ENCODE measurements at regions not wholly inside any gene's neighbourhood (a gene's known extent, or its start where the extent isn't known, plus 50 kb on each side); places are given as distances from the start of the nearest gene placed in this dataset.

DNA sequence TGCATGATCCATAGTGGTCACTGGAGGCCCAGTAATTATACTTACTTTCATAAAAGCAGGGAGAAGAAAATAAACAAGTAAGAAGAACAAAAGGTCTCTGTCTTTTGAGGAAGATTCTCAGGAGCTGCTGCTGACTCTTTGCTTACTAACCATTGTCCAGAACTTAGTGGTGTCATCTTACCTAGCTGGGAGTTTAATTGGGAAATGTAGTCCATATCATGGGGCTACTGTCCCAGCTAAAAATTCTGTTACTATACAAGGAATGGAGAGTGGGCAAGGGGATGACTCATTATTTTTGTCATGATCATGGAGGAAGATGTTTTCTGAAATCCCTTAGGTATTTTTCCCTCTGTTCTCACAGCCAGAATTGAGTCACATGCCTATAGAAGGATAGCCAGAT lies 639.3 kb downstream of the MTRR start:
- Mint-ChIP-seq H3K4me3 (no peak overlapping the region), H3K4me1 (no peaks in the 10 kb centered on the region), H3K27me3 (no peaks in the 10 kb centered on the region), H3K27ac (no peak overlapping the region), H3K9me3 (peaks cover 5 to 7% of the 10 kb centered on the region in 2 donors)
- no peak for DNase-seq
- no peak for ATAC-seq

DNA sequence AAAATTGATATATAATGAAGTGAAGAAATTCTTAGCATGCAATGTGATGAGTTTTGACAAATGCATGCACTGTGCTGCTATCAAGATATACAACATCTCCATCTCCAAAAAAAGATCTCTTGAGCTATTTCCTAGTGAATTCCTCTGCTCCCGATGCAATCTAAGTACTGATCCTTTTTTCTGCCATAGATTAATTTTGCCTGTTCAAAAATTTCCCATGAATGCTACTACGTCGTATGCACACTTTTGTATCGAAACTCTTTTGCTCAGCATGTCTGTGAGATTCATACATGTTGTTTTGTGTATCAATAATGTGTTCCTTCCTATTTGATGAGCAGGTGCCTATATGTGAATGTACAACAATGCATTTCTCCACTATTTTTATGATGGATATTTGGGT lies 647.4 kb downstream of the MTRR start:
- Mint-ChIP-seq H3K27me3 (no peaks in the 10 kb centered on the region), H3K4me3 (no peak overlapping the region), H3K9me3 (peaks cover 5 to 12% of the 10 kb centered on the region in 2 donors), H3K27ac (no peak overlapping the region), H3K4me1 (no peaks in the 10 kb centered on the region)
- DNase-seq = no peak
- no peak for ATAC-seq

- no peaks in the 10 kb centered on the region for H3K27me3 Mint-ChIP-seq
- H3K9me3 Mint-ChIP-seq = peaks cover 0 to 6% of the 10 kb centered on the region in 2 donors
- DNase-seq (no peak), ATAC-seq (no peak)
- no peak overlapping the region for H3K4me3 Mint-ChIP-seq
- H3K4me1 Mint-ChIP-seq = no peaks in the 10 kb centered on the region
- H3K27ac Mint-ChIP-seq = peak overlapping the region in 1 of 2 donors; percentile 76
These were observed 648.5 kb downstream of the MTRR start for GRCh38 chr5:8517456-8517855.

GRCh38 chr5:8520917-8521316 lies 652.0 kb downstream of the MTRR start:
- H3K27me3 Mint-ChIP-seq = no peaks in the 10 kb centered on the region
- DNase-seq (no peak), ATAC-seq (no peak)
- H3K4me1 Mint-ChIP-seq = no peaks in the 10 kb centered on the region
- H3K27ac Mint-ChIP-seq = no peak overlapping the region
- H3K4me3 Mint-ChIP-seq = no peak overlapping the region
- H3K9me3 Mint-ChIP-seq = no peaks in the 10 kb centered on the region

- Mint-ChIP-seq H3K9me3 (no peaks in the 10 kb centered on the region), H3K4me1 (no peaks in the 10 kb centered on the region), H3K27me3 (no peaks in the 10 kb centered on the region), H3K27ac (no peak overlapping the region), H3K4me3 (no peak overlapping the region)
- ATAC-seq (no peak), DNase-seq (no peak)
These were observed 653.0 kb downstream of the MTRR start for GRCh38 chr5:8521991-8522390.

DNA sequence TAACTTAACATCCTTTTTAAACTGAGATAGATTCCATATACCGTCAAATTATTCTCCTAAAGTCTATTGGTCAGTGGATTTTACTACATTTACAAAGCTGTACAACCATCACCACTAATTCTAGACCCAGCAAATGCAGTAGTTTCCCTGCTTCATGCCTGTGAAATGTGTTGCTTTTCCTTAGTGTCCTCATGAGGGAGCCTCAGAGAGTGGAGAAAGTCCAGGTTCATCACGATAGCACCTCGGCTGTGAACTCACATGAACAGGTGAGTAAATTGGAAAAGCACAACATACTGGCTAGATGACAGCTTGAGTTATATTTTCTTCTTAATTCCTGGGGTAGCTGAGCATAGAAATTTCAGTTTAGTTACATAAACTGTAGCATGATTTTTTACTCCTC lies 653.7 kb downstream of the MTRR start:
- Mint-ChIP-seq H3K27me3 (no peaks in the 10 kb centered on the region), H3K9me3 (no peaks in the 10 kb centered on the region), H3K4me1 (no peaks in the 10 kb centered on the region), H3K4me3 (no peak overlapping the region), H3K27ac (no peak overlapping the region)
- no peak for ATAC-seq
- no peak for DNase-seq

GRCh38 chr5:8523501-8523900 lies 654.6 kb downstream of the MTRR start:
- H3K9me3 Mint-ChIP-seq = no peaks in the 10 kb centered on the region
- no peak for ATAC-seq
- H3K4me1 Mint-ChIP-seq = no peaks in the 10 kb centered on the region

GRCh38 chr5:8525819-8526218 lies 656.9 kb downstream of the MTRR start:
- Mint-ChIP-seq H3K27me3 (no peaks in the 10 kb centered on the region), H3K4me3 (no peak overlapping the region), H3K27ac (no peak overlapping the region), H3K9me3 (no peaks in the 10 kb centered on the region), H3K4me1 (no peaks in the 10 kb centered on the region)
- no peak for DNase-seq
- ATAC-seq = no peak

More at GRCh38 chr5:8523501-8523900, 654.6 kb downstream of the MTRR start:
- no peak overlapping the region for H3K27ac Mint-ChIP-seq
- H3K4me3 Mint-ChIP-seq = no peak overlapping the region
- no peak for DNase-seq
- no peaks in the 10 kb centered on the region for H3K27me3 Mint-ChIP-seq

DNA sequence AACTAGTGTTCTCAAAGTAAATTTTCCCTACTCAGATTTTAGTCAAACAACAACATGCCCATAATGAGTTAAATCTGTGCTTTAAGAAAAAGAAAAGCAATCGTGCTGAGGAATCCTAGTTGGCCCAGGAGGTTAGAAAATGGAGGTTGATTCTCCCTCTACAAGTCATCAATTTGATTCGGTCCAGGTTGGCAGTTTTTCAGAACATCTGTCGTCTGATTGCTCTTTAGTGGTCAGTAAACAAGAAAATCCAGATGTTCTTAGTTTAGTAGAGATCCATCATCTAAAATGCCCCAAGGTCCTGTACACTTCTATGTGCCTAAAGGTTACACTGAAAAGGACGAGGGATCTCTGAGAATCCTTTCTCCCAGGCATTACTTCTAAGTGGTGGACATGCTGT lies 659.2 kb downstream of the MTRR start:
- Mint-ChIP-seq H3K27me3 (no peaks in the 10 kb centered on the region), H3K9me3 (no peaks in the 10 kb centered on the region), H3K27ac (no peak overlapping the region), H3K4me3 (no peak overlapping the region), H3K4me1 (no peaks in the 10 kb centered on the region)
- ATAC-seq = no peak
- DNase-seq = no peak

DNA sequence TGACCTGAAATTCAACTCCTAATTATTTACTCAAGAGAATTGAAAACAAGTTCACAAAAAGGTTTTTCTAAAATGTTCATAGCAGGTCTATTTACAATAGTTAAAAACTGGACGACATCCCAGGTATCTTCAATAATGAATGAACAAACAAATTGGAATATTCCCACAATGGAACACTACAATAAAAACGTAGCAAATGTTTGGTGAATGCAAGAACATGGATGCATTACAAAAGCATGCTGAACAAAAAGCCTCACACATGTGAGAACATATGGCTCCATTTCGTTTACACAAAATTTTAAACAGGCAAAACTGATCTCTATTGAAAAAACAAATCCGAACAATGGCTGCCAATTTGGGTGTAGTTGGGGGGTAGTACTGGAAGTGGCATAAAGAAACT lies 669.9 kb downstream of the MTRR start:
- ATAC-seq (no peak), DNase-seq (no peak)
- Mint-ChIP-seq H3K27ac (no peak overlapping the region), H3K4me1 (no peaks in the 10 kb centered on the region), H3K4me3 (no peak overlapping the region), H3K9me3 (peaks cover 0 to 7% of the 10 kb centered on the region in 2 donors), H3K27me3 (no peaks in the 10 kb centered on the region)

- Mint-ChIP-seq H3K4me1 (no peaks in the 10 kb centered on the region), H3K27me3 (no peaks in the 10 kb centered on the region), H3K27ac (no peak overlapping the region), H3K9me3 (peaks cover 0 to 8% of the 10 kb centered on the region in 2 donors), H3K4me3 (no peak overlapping the region)
- DNase-seq (no peak), ATAC-seq (no peak)
These were observed 671.4 kb downstream of the MTRR start for GRCh38 chr5:8540317-8540716.

DNA sequence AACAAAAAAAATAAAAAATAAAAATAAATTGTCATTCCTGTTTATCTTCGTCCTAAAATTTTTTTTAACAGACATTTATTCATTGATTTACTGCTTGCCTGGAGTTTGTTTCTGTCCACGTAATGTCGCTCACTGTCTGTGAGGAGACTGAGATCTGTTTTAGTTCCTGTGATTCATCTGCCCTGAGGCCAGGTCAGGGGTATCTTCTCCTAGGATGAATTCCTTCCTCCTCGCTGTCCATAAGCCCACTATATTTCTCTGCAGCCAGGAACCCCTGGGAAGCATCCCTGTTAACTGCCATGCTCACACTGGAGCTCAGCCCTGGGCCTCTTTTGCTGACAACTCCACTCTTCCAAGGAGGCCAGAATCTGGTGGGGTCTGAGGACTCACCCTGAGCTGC lies 682.0 kb downstream of the MTRR start:
- H3K4me1 Mint-ChIP-seq = no peaks in the 10 kb centered on the region
- H3K27me3 Mint-ChIP-seq = no peaks in the 10 kb centered on the region
- DNase-seq (no peak), ATAC-seq (no peak)
- H3K4me3 Mint-ChIP-seq = no peak overlapping the region
- no peak overlapping the region for H3K27ac Mint-ChIP-seq
- H3K9me3 Mint-ChIP-seq = peaks cover 0 to 24% of the 10 kb centered on the region in 2 donors

GRCh38 chr5:8553364-8553763 lies 684.4 kb downstream of the MTRR start:
- Mint-ChIP-seq H3K27ac (no peak overlapping the region), H3K27me3 (no peaks in the 10 kb centered on the region), H3K9me3 (peaks cover 0 to 16% of the 10 kb centered on the region in 2 donors), H3K4me3 (no peak overlapping the region), H3K4me1 (no peaks in the 10 kb centered on the region)
- no peak for DNase-seq
- ATAC-seq = no peak

- Mint-ChIP-seq H3K4me1 (no peaks in the 10 kb centered on the region), H3K27me3 (no peaks in the 10 kb centered on the region), H3K4me3 (no peak overlapping the region), H3K9me3 (peaks cover 5 to 10% of the 10 kb centered on the region in 2 donors), H3K27ac (no peak overlapping the region)
- no peak for DNase-seq
- no peak for ATAC-seq
These were observed 688.8 kb downstream of the MTRR start for GRCh38 chr5:8557728-8558127.

DNA sequence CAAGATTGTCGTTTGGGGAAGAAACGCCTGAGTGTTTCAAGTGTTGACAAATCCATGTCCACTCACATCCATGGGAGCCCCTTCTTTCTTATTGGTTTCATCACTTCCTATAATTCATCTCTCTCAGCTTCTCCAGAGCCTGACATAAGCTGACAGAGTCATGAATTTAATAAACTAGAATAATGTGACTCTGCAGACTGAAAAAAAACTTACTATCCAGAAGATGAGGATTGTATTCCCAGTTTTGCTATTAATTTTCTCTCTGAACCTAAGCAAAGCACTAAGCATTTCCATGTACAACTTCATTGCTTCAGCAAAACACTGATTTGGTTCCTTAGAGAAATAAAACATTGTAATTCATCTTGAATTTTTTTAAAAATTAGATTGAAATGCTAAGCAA lies 691.8 kb downstream of the MTRR start:
- no peak overlapping the region for H3K4me3 Mint-ChIP-seq
- peaks cover 0 to 5% of the 10 kb centered on the region in 2 donors for H3K9me3 Mint-ChIP-seq
- no peak overlapping the region for H3K27ac Mint-ChIP-seq
- H3K4me1 Mint-ChIP-seq = no peaks in the 10 kb centered on the region
- DNase-seq (no peak), ATAC-seq (no peak)
- no peaks in the 10 kb centered on the region for H3K27me3 Mint-ChIP-seq

DNA sequence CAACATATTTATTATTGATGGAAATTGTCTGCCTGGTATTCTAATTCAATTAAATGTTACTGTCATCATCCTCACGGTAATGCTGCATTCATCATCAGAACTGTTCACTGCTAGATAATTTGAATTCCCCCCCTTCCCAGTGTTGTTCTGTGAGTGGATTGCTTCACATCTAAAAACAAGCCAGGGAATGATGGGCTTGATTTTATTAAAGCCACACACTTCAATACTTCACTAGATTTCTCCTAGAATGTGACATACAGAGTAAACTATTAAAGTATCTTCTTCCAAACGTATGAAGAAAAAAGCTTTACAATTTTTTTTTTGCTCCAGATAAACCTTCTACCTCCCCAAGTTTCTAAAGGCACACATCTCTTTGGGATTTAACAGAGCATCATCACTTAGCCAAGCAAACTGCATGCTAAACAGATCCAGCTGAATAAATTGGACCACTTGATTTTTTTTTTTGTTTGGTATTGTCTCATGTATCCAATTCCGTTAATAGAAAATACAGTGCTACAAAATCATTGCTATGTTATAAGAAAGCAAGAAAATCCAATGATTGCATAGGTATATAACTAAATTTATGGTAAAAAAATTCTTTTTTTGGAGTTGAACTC lies 692.4 kb downstream of the MTRR start:
- Mint-ChIP-seq H3K4me1 (no peaks in the 10 kb centered on the region), H3K27me3 (no peaks in the 10 kb centered on the region), H3K4me3 (no peak overlapping the region), H3K9me3 (peaks cover 0 to 5% of the 10 kb centered on the region in 2 donors), H3K27ac (no peak overlapping the region)
- no peak for DNase-seq
- no peak for ATAC-seq

DNA sequence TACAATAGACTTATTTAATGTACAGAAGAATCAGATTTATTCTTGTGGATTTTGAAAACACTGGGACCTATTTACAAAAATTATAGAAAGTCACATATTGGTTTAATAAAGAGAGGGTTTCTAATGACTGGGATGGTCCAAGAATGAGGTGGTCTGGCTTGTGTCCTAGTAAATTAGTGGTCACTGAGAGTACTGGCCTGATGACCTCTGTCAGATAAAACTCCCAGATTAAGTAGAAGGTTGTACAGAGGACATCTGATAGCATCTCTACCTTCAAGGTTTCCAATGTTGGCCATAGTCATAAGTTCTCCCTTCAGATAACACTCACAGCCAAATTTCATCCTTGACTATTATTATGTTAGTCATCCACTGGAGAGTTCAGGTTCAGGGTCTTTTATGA lies 692.9 kb downstream of the MTRR start:
- H3K27ac Mint-ChIP-seq = no peak overlapping the region
- no peak overlapping the region for H3K4me3 Mint-ChIP-seq
- DNase-seq (no peak), ATAC-seq (no peak)
- no peaks in the 10 kb centered on the region for H3K27me3 Mint-ChIP-seq
- no peaks in the 10 kb centered on the region for H3K4me1 Mint-ChIP-seq
- H3K9me3 Mint-ChIP-seq = peaks cover 0 to 5% of the 10 kb centered on the region in 2 donors

Data from stimulated activated naive CD8-positive, alpha-beta T cell treated with anti-CD3 and anti-CD28 coated beads, Interleukin-15, amount 100 ng/mL, for 72 hours (primary cell).